Neural cell (in vitro differentiated cells): ENCODE measurements at regions not wholly inside any gene's neighbourhood (a gene's known extent, or its start where the extent isn't known, plus 50 kb on each side); places are given as distances from the start of the nearest gene placed in this dataset.

Experiments
- H2AFZ ChIP-seq: fragments of 200-600, 300-800 bp; sonication (generic), shearing (Covaris generic); 2 replicates; pipeline ENCODE4 v1.6.0; 2014; ENCODE audit warnings: low read depth, mild to moderate bottlenecking, antibody characterized with exemption, low read length, moderate library complexity
- H3F3A ChIP-seq: fragments of 200-600 bp; shearing (Covaris generic); 2 replicates; pipeline ENCODE4 v1.6.1; 2016; ENCODE audit warnings: mild to moderate bottlenecking, moderate library complexity, mixed read lengths, antibody characterized with exemption, low read length; ENCODE audit not compliant: insufficient read depth, poor library complexity, severe bottlenecking
- H3K27ac ChIP-seq: fragments of 200-600, 300-800 bp; sonication (generic), shearing (Covaris generic); 2 replicates; pipeline ENCODE4 v1.5.1; 2014; ENCODE audit warnings: mild to moderate bottlenecking, low read length, moderate library complexity
- H3K27me3 ChIP-seq: fragments of 300-800, 200-600 bp; sonication (generic), shearing (Covaris generic); 2 replicates; pipeline ENCODE4 v1.6.0; 2014; ENCODE audit warnings: mild to moderate bottlenecking, low read depth, low read length, moderate library complexity; ENCODE audit not compliant: insufficient read depth
- H3K36me3 ChIP-seq: fragments of 300-800, 200-600 bp; sonication (generic), shearing (Covaris generic); 2 replicates; pipeline ENCODE4 v1.5.1; 2014; ENCODE audit warnings: mild to moderate bottlenecking, antibody characterized with exemption, low read length, moderate library complexity; ENCODE audit not compliant: insufficient read depth
- H3K4me2 ChIP-seq: fragments of 300-800, 200-600 bp; sonication (generic), shearing (Covaris generic); 2 replicates; pipeline ENCODE4 v1.6.0; 2014; ENCODE audit warnings: mild to moderate bottlenecking, low read length
- H3K4me3 ChIP-seq: fragments of 300-800, 200-600 bp; sonication (generic), shearing (Covaris generic); 2 replicates; pipeline ENCODE4 v1.5.1; 2014; ENCODE audit warnings: mild to moderate bottlenecking, low read length, moderate library complexity
- H3K79me2 ChIP-seq: fragments of 200-600 bp; shearing (Covaris generic); replicated peaks from 2 replicates; pipeline ENCODE4 v1.6.0; 2014; ENCODE audit warnings: mild to moderate bottlenecking, low read length, moderate library complexity; ENCODE audit not compliant: insufficient read depth
- H3K9ac ChIP-seq: fragments of 300-800, 200-600 bp; sonication (generic), shearing (Covaris generic); 2 replicates; pipeline ENCODE4 v1.6.1; 2016; ENCODE audit warnings: mild to moderate bottlenecking, low read length, mixed read lengths
- H3K9me2 ChIP-seq: fragments of 200-600 bp; shearing (Covaris generic); 2 replicates; pipeline ENCODE4 v1.6.1; 2016; ENCODE audit warnings: mild to moderate bottlenecking, low read length, mixed read lengths; ENCODE audit not compliant: insufficient read depth
- H3K9me3 ChIP-seq: fragments of 200-600, 300-800 bp; sonication (generic), shearing (Covaris generic); 2 replicates; pipeline ENCODE4 v1.6.1; 2016; ENCODE audit warnings: mild to moderate bottlenecking, mixed run types, low read length, moderate library complexity, mixed read lengths
- H4K20me1 ChIP-seq: fragments of 200-600 bp; shearing (Covaris generic); 2 replicates; pipeline ENCODE4 v1.6.1; 2016; ENCODE audit warnings: mild to moderate bottlenecking, mixed run types; ENCODE audit not compliant: insufficient read depth
- EP300 ChIP-seq: fragments of 450-650 bp; conservative IDR thresholded peaks from 2 replicates; pipeline ENCODE4 v1.6.1; 2014; ENCODE audit warnings: antibody characterized with exemption, mild to moderate bottlenecking, moderate library complexity; ENCODE audit not compliant: poor library complexity, severe bottlenecking
- EZH2 ChIP-seq: fragments of 200-600, 300-800 bp; shearing (Covaris generic), sonication (generic); IDR thresholded peaks from 2 replicates; pipeline ENCODE4 v1.6.1; 2014; ENCODE audit warnings: antibody characterized with exemption, low read length, borderline replicate concordance, mild to moderate bottlenecking; ENCODE audit not compliant: insufficient read depth, poor library complexity, severe bottlenecking
- MXI1 ChIP-seq: fragments of 450-650 bp; conservative IDR thresholded peaks from 2 replicates; pipeline ENCODE4 v1.6.1; 2014; ENCODE audit warnings: antibody characterized with exemption, mild to moderate bottlenecking; ENCODE audit not compliant: poor library complexity, severe bottlenecking
- POLR2AphosphoS5 ChIP-seq: IDR thresholded peaks from 2 replicates; pipeline ENCODE4 v1.6.1; 2012
- RAD21 ChIP-seq: fragments of 450-650 bp; conservative IDR thresholded peaks from 2 replicates; pipeline ENCODE4 v1.6.1; 2014; ENCODE audit warnings: antibody characterized with exemption, mild to moderate bottlenecking, moderate library complexity
- SMC3 ChIP-seq: fragments of 450-650 bp; conservative IDR thresholded peaks from 2 replicates; pipeline ENCODE4 v1.6.1; 2014; ENCODE audit warnings: antibody characterized with exemption, mild to moderate bottlenecking, moderate library complexity; ENCODE audit not compliant: poor library complexity
- TAF1 ChIP-seq: IDR thresholded peaks from 2 replicates; pipeline ENCODE4 v1.6.1; 2012; ENCODE audit warnings: low read depth
- TF ChIP-seq, protein P1 (sequence below): IDR thresholded peaks from 2 replicates; pipeline ENCODE4 v1.6.1; 2012; ENCODE audit warnings: borderline replicate concordance
- TF ChIP-seq, protein P2 (sequence below): fragments of 450-650 bp; IDR thresholded peaks from 2 replicates; pipeline ENCODE4 v1.5.1; 2014; ENCODE audit warnings: antibody characterized with exemption, mild to moderate bottlenecking, moderate library complexity; ENCODE audit not compliant: poor library complexity, severe bottlenecking

DNA sequence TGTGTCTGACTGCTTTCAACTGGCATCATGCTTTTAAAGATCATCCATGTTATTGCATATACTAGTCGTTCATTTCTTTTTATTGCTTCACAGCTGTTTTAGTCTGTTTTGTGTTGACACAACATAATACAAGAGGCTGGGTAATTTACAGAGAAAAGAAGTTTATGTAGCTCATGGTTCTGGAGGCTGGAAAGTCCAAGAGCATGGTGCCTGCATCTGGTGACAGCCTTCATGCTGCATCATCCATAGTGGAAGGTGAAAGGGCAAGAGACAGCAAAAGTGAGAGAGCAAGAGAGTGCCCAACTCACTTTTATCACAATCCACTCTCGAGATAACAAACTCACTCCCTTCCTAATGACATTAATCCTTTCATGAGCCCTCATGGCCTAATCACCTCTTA lies 198.4 kb downstream of the NSG2 start:
- no peak for TF ChIP-seq TAF1
- TF ChIP-seq, protein P1, sequence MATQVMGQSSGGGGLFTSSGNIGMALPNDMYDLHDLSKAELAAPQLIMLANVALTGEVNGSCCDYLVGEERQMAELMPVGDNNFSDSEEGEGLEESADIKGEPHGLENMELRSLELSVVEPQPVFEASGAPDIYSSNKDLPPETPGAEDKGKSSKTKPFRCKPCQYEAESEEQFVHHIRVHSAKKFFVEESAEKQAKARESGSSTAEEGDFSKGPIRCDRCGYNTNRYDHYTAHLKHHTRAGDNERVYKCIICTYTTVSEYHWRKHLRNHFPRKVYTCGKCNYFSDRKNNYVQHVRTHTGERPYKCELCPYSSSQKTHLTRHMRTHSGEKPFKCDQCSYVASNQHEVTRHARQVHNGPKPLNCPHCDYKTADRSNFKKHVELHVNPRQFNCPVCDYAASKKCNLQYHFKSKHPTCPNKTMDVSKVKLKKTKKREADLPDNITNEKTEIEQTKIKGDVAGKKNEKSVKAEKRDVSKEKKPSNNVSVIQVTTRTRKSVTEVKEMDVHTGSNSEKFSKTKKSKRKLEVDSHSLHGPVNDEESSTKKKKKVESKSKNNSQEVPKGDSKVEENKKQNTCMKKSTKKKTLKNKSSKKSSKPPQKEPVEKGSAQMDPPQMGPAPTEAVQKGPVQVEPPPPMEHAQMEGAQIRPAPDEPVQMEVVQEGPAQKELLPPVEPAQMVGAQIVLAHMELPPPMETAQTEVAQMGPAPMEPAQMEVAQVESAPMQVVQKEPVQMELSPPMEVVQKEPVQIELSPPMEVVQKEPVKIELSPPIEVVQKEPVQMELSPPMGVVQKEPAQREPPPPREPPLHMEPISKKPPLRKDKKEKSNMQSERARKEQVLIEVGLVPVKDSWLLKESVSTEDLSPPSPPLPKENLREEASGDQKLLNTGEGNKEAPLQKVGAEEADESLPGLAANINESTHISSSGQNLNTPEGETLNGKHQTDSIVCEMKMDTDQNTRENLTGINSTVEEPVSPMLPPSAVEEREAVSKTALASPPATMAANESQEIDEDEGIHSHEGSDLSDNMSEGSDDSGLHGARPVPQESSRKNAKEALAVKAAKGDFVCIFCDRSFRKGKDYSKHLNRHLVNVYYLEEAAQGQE = no peak
- TF ChIP-seq EZH2 = no peak
- no peak overlapping the region for H3K9ac ChIP-seq
- H3K4me3 ChIP-seq = no peak overlapping the region
- no peaks in the 10 kb centered on the region for H3K27me3 ChIP-seq
- H3K27ac ChIP-seq = no peak overlapping the region
- no peaks in the 10 kb centered on the region for H4K20me1 ChIP-seq
- H3K4me2 ChIP-seq = no peak overlapping the region
- H2AFZ ChIP-seq = no peak overlapping the region
- H3K36me3 ChIP-seq = no peaks in the 10 kb centered on the region
- H3K79me2 ChIP-seq = no peaks in the 10 kb centered on the region
- no peaks in the 10 kb centered on the region for H3F3A ChIP-seq
- no peaks in the 10 kb centered on the region for H3K9me3 ChIP-seq
- no peaks in the 10 kb centered on the region for H3K9me2 ChIP-seq

DNA sequence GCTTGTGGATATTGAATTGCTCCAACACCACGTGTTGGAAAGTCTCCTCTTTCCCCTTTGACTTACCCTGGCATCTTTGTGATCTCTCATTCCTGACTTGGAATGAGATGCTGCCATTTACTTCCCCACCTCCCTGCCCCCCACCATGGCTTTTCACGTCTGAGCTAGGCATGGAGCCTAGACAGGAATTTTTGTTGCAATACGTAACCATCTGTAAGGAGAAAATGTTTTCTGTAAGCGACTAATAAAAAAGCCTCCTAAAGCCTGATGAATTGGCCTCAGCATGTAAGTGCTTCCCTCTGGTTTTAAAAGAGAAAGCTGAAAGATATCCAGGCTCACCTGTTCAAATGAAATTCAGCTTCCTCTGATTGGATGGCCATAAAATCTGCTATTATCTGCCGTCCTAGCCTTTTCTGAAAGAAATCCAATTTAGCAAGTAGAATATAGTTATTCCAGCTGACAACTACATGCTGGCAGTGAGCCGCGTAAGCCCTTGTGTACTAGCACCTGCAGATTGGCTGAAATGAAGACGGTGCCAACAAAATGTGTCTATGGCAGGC lies 200.1 kb downstream of the NSG2 start:
- no peaks in the 10 kb centered on the region for H3F3A ChIP-seq
- H3K79me2 ChIP-seq = no peaks in the 10 kb centered on the region
- H2AFZ ChIP-seq = no peak overlapping the region
- TF ChIP-seq POLR2AphosphoS5 (no peak), RAD21 (peak; percentile 8)
- TF ChIP-seq, protein P1 = peak; percentile 12
- no peaks in the 10 kb centered on the region for H3K27me3 ChIP-seq
- H3K9me2 ChIP-seq = no peaks in the 10 kb centered on the region
- no peaks in the 10 kb centered on the region for H4K20me1 ChIP-seq
- H3K4me3 ChIP-seq = no peak overlapping the region
- H3K9ac ChIP-seq = no peak overlapping the region
- H3K36me3 ChIP-seq = no peaks in the 10 kb centered on the region
- no peaks in the 10 kb centered on the region for H3K9me3 ChIP-seq
- no peak overlapping the region for H3K27ac ChIP-seq
- H3K4me2 ChIP-seq = no peak overlapping the region

DNA sequence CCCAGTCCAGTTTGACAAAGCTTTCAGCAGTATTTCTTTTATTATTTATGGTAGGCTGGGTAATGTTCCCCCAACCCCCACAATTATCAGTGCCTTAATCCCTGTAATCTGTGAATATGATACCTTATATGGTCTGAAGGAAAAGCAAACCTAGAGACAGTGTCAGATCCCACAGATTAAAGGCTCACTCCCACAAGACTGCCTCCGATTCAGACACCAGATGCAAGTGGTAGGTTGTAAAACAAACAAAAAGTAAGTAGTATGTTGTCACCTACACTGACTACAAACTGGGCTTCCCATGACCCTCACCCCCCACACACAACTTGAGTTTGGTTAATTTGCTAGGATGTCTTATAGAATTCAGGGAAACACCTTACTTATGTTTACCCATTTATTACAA lies 201.2 kb downstream of the NSG2 start:
- Histone ChIP-seq H3K79me2 (no peaks in the 10 kb centered on the region), H3K27me3 (no peaks in the 10 kb centered on the region), H3K4me2 (no peak overlapping the region), H3K27ac (no peak overlapping the region), H3K9me3 (no peaks in the 10 kb centered on the region), H3K9ac (no peak overlapping the region), H3K9me2 (no peaks in the 10 kb centered on the region), H3F3A (no peaks in the 10 kb centered on the region), H4K20me1 (no peaks in the 10 kb centered on the region), H3K4me3 (no peak overlapping the region), H3K36me3 (no peaks in the 10 kb centered on the region), H2AFZ (no peak overlapping the region)
- TF ChIP-seq TAF1 (no peak), MXI1 (no peak), SMC3 (no peak), POLR2AphosphoS5 (no peak), RAD21 (no peak), EP300 (no peak), EZH2 (no peak)
- TF ChIP-seq, protein P1 = no peak
- TF ChIP-seq, protein P2, sequence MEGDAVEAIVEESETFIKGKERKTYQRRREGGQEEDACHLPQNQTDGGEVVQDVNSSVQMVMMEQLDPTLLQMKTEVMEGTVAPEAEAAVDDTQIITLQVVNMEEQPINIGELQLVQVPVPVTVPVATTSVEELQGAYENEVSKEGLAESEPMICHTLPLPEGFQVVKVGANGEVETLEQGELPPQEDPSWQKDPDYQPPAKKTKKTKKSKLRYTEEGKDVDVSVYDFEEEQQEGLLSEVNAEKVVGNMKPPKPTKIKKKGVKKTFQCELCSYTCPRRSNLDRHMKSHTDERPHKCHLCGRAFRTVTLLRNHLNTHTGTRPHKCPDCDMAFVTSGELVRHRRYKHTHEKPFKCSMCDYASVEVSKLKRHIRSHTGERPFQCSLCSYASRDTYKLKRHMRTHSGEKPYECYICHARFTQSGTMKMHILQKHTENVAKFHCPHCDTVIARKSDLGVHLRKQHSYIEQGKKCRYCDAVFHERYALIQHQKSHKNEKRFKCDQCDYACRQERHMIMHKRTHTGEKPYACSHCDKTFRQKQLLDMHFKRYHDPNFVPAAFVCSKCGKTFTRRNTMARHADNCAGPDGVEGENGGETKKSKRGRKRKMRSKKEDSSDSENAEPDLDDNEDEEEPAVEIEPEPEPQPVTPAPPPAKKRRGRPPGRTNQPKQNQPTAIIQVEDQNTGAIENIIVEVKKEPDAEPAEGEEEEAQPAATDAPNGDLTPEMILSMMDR = no peak
